HG03139 (cell line): ENCODE measurements at regions not wholly inside any gene's neighbourhood (a gene's known extent, or its start where the extent isn't known, plus 50 kb on each side); places are given as distances from the start of the nearest gene placed in this dataset.

Experiments
- ATAC-seq: cut with Tn5 transposase; IDR thresholded peaks from one replicate; pipeline ENCODE4 v1.9.1; 2021; ENCODE audit not compliant: unreplicated experiment

DNA sequence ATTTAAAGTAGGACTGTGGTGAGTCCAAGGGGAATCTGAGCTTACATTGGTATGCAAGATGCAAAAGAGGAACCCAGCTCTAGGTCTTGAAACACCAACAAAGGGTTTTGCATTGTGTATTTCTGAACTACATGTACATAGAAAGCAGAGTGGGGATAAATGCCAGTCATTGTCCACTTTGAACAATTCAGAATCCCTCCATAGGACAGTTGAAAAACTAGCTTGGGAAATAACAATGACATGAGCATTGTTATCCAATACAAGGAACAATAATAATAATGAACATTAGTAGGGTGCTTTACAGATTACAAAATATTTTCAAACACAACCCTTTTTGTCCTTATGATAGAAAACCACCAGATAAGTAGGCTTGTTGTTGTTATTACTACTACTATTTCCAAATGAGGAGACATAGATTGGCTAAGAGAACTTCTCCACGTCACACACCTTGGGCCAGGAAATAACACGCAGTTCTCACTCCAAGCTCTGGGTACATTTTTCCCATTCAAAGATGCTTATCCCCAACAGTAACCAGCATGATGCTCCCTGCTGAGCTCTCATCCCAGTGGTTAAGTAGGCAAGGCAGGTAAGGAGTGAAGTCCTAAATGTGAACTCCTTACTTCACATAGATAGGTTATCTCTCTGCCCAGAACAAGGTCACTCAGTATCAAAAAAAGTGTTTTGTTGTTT lies 51.7 kb upstream of the RASSF8 start:
- ATAC-seq, result no peak
